Body of pancreas (tissue), 4 donors: ENCODE measurements at regions not wholly inside any gene's neighbourhood (a gene's known extent, or its start where the extent isn't known, plus 50 kb on each side); places are given as distances from the start of the nearest gene placed in this dataset.

Experiments
- POLR2A ChIP-seq, 3 donors: fragments of 450-650 bp; IDR thresholded peaks; one replicate each; pipeline ENCODE4 v1.6.1; 2016; ENCODE audit warnings: antibody characterized with exemption in 3 of 3, mild to moderate bottlenecking in 2 of 3
- TF ChIP-seq, protein P1 (sequence below), 7 experiments: fragments of 450-650 bp in 4 of 7; fragments of 200-600 bp in 3 of 7; sonication (generic) in 3 of 7; IDR thresholded peaks; one replicate each; pipeline ENCODE4 v1.5.1; 2016 to 2019; ENCODE audit warnings: antibody characterized with exemption in 7 of 7

DNA sequence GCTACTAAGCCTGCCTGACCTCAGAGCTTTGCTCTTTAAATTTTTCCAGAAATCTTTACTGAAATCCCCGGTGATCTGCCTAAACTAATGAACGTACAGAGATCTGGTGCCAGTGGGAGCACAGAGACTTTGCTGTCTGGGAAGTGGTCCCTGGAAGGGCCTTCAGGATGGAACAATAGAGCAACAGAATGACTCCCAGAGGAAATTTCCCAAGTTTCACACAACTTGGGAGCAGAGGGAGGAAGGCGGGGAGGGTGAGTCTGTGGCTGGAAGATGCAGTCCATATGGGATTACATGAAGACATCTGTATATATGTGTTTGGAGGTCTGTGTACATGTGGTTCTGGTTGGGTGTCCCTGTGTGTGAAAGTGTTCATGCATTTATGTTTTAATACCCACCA, 638.3 kb downstream of the CCDC171 start:
- TF ChIP-seq POLR2A (IDR thresholded peaks at IDR 0.05) = no peak
- TF ChIP-seq, protein P1, sequence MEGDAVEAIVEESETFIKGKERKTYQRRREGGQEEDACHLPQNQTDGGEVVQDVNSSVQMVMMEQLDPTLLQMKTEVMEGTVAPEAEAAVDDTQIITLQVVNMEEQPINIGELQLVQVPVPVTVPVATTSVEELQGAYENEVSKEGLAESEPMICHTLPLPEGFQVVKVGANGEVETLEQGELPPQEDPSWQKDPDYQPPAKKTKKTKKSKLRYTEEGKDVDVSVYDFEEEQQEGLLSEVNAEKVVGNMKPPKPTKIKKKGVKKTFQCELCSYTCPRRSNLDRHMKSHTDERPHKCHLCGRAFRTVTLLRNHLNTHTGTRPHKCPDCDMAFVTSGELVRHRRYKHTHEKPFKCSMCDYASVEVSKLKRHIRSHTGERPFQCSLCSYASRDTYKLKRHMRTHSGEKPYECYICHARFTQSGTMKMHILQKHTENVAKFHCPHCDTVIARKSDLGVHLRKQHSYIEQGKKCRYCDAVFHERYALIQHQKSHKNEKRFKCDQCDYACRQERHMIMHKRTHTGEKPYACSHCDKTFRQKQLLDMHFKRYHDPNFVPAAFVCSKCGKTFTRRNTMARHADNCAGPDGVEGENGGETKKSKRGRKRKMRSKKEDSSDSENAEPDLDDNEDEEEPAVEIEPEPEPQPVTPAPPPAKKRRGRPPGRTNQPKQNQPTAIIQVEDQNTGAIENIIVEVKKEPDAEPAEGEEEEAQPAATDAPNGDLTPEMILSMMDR (IDR thresholded peaks at IDR 0.05) = no peak
